ENCODE measurements at regions not wholly inside any gene's neighbourhood (a gene's known extent, or its start where the extent isn't known, plus 50 kb on each side); places are given as distances from the start of the nearest gene placed in this dataset.

- TF ChIP-seq POLR2A (IDR thresholded peaks at IDR 0.05) (no peak), EP300 (IDR thresholded peaks at IDR 0.05) (no peak)
- TF ChIP-seq, protein P1, sequence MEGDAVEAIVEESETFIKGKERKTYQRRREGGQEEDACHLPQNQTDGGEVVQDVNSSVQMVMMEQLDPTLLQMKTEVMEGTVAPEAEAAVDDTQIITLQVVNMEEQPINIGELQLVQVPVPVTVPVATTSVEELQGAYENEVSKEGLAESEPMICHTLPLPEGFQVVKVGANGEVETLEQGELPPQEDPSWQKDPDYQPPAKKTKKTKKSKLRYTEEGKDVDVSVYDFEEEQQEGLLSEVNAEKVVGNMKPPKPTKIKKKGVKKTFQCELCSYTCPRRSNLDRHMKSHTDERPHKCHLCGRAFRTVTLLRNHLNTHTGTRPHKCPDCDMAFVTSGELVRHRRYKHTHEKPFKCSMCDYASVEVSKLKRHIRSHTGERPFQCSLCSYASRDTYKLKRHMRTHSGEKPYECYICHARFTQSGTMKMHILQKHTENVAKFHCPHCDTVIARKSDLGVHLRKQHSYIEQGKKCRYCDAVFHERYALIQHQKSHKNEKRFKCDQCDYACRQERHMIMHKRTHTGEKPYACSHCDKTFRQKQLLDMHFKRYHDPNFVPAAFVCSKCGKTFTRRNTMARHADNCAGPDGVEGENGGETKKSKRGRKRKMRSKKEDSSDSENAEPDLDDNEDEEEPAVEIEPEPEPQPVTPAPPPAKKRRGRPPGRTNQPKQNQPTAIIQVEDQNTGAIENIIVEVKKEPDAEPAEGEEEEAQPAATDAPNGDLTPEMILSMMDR (IDR thresholded peaks at IDR 0.05): no peak
Observed at GRCh38 chr17:77869041-77869599, 89.4 kb upstream of the TNRC6C start.
